Neural progenitor cell (in vitro differentiated cells): ENCODE measurements at regions not wholly inside any gene's neighbourhood (a gene's known extent, or its start where the extent isn't known, plus 50 kb on each side); places are given as distances from the start of the nearest gene placed in this dataset.

Experiments
- DNase-seq: peaks from one replicate; pipeline ENCODE4 v3.0.0-alpha.2; 2016; ENCODE audit warnings: low spot score
- H2AFZ ChIP-seq: fragments of 200-600 bp; sonication (generic); replicated peaks from 2 replicates; pipeline ENCODE4 v1.6.1; 2016; ENCODE audit warnings: antibody characterized with exemption
- H3F3A ChIP-seq: fragments of 200-600 bp; sonication (generic); 2 replicates; pipeline ENCODE4 v1.6.1; 2016; ENCODE audit warnings: antibody characterized with exemption, low read depth
- H3K27ac ChIP-seq: fragments of 200-600 bp; sonication (generic); 2 replicates; pipeline ENCODE4 v1.5.1; 2016; ENCODE audit warnings: mild to moderate bottlenecking
- H3K27me3 ChIP-seq: fragments of 200-600 bp; sonication (generic); 2 replicates; pipeline ENCODE4 v1.6.1; 2016; ENCODE audit warnings: mild to moderate bottlenecking, moderate library complexity
- H3K36me3 ChIP-seq: fragments of 200-600 bp; sonication (generic); 2 replicates; pipeline ENCODE4 v1.5.1; 2016
- H3K4me1 ChIP-seq: fragments of 200-600 bp; sonication (generic); 2 replicates; pipeline ENCODE4 v1.6.1; 2016; ENCODE audit warnings: mixed run types
- H3K4me2 ChIP-seq: fragments of 200-600 bp; sonication (generic); 2 replicates; pipeline ENCODE4 v1.6.1; 2016
- H3K4me3 ChIP-seq: fragments of 200-600 bp; sonication (generic); 2 replicates; pipeline ENCODE4 v1.5.1; 2016
- H3K79me2 ChIP-seq: fragments of 200-600 bp; sonication (generic); 2 replicates; pipeline ENCODE4 v1.6.1; 2016; ENCODE audit warnings: low read depth
- H3K9ac ChIP-seq: fragments of 200-600 bp; sonication (generic); 2 replicates; pipeline ENCODE4 v1.6.1; 2016
- H3K9me3 ChIP-seq: fragments of 200-600 bp; sonication (generic); 2 replicates; pipeline ENCODE4 v1.5.1; 2016; ENCODE audit warnings: low read depth
- H4K20me1 ChIP-seq: fragments of 200-600 bp; sonication (generic); 2 replicates; pipeline ENCODE4 v1.6.1; 2016; ENCODE audit warnings: low read depth
- H3K27ac Mint-ChIP-seq: 3 replicates; pipeline ENCODE4 v1.8.0; 2021; ENCODE audit warnings: mixed read lengths
- H3K27me3 Mint-ChIP-seq: 2 replicates; pipeline ENCODE4 v1.8.0; 2022; ENCODE audit warnings: low read depth, mild to moderate bottlenecking, inconsistent platforms, moderate library complexity, mixed read lengths; ENCODE audit not compliant: insufficient read depth
- H3K36me3 Mint-ChIP-seq: 3 replicates; pipeline ENCODE4 v1.8.0; 2021; ENCODE audit warnings: mixed read lengths
- H3K4me1 Mint-ChIP-seq: 3 replicates; pipeline ENCODE4 v1.8.0; 2021; ENCODE audit warnings: mixed read lengths
- H3K4me3 Mint-ChIP-seq: 3 replicates; pipeline ENCODE4 v1.8.0; 2021; ENCODE audit warnings: mild to moderate bottlenecking, moderate library complexity, mixed read lengths
- H3K9me3 Mint-ChIP-seq: 3 replicates; pipeline ENCODE4 v1.8.0; 2020; ENCODE audit warnings: mixed read lengths
- CTCF ChIP-seq: fragments of 200-600 bp; sonication (generic); IDR thresholded peaks from 2 replicates; pipeline ENCODE4 v1.5.1; 2017; ENCODE audit warnings: antibody characterized with exemption, mild to moderate bottlenecking
- EZH2 ChIP-seq: fragments of 200-600 bp; sonication (generic); IDR thresholded peaks from 2 replicates; pipeline ENCODE4 v1.6.1; 2017; ENCODE audit warnings: antibody characterized with exemption, mild to moderate bottlenecking, moderate library complexity
- EZH2phosphoT487 ChIP-seq: fragments of 200-600 bp; sonication (generic); IDR thresholded peaks from 2 replicates; pipeline ENCODE4 v1.6.1; 2017; ENCODE audit warnings: antibody characterized with exemption

- Mint-ChIP-seq H3K9me3 (no peaks in the 10 kb centered on the region), H3K36me3 (no peaks in the 10 kb centered on the region)
Measured at GRCh38 chr7:142414135-142414534, 156.3 kb upstream of the PRSS58 start.

GRCh38 chr7:142413280-142414000, 155.6 kb upstream of the PRSS58 start:
- TF ChIP-seq EZH2phosphoT487 (no peak), CTCF (no peak), EZH2 (no peak)
- no peaks in the 10 kb centered on the region for H4K20me1 ChIP-seq
- no peaks in the 10 kb centered on the region for H3K9me3 ChIP-seq
- no peaks in the 10 kb centered on the region for H3K27me3 ChIP-seq
- Mint-ChIP-seq H3K36me3 (no peaks in the 10 kb centered on the region), H3K9me3 (no peaks in the 10 kb centered on the region), H3K4me1 (no peaks in the 10 kb centered on the region), H3K4me3 (no peak overlapping the region), H3K27me3 (peaks cover 4% of the 10 kb centered on the region), H3K27ac (no peak overlapping the region)
- H3K4me3 ChIP-seq = no peak overlapping the region
- H3K4me2 ChIP-seq = no peak overlapping the region
- H3K4me1 ChIP-seq = no peaks in the 10 kb centered on the region
- H2AFZ ChIP-seq = no peak overlapping the region
- H3K9ac ChIP-seq = no peak overlapping the region
- no peaks in the 10 kb centered on the region for H3K79me2 ChIP-seq
- H3K36me3 ChIP-seq = no peaks in the 10 kb centered on the region
- DNase-seq = no peak
- H3K27ac ChIP-seq = no peak overlapping the region
- no peaks in the 10 kb centered on the region for H3F3A ChIP-seq

More at GRCh38 chr7:142414135-142414534, 156.3 kb upstream of the PRSS58 start:
- Histone ChIP-seq H3K79me2 (no peaks in the 10 kb centered on the region), H3K9ac (no peak overlapping the region), H3K9me3 (no peaks in the 10 kb centered on the region), H3K4me2 (no peak overlapping the region), H3K4me1 (no peaks in the 10 kb centered on the region), H3K27me3 (no peaks in the 10 kb centered on the region), H3F3A (no peaks in the 10 kb centered on the region), H3K27ac (no peak overlapping the region), H3K36me3 (no peaks in the 10 kb centered on the region), H2AFZ (no peak overlapping the region), H3K4me3 (no peak overlapping the region), H4K20me1 (no peaks in the 10 kb centered on the region)
- Mint-ChIP-seq H3K27me3 (peaks cover 4% of the 10 kb centered on the region), H3K4me3 (no peak overlapping the region), H3K27ac (no peak overlapping the region), H3K4me1 (no peaks in the 10 kb centered on the region)
- no peak for DNase-seq
- no peak for TF ChIP-seq EZH2
- no peak for TF ChIP-seq EZH2phosphoT487
- TF ChIP-seq CTCF = no peak

GRCh38 chr7:142412551-142413193, 154.8 kb upstream of the PRSS58 start:
- TF ChIP-seq EZH2 = no peak
- peak; percentile 81 for TF ChIP-seq CTCF
- Mint-ChIP-seq H3K9me3 (no peaks in the 10 kb centered on the region), H3K36me3 (no peaks in the 10 kb centered on the region), H3K4me3 (no peak overlapping the region), H3K27me3 (peaks cover 2% of the 10 kb centered on the region), H3K4me1 (no peaks in the 10 kb centered on the region), H3K27ac (no peak overlapping the region)
- peak; percentile 74 for DNase-seq
- Histone ChIP-seq H3K36me3 (no peaks in the 10 kb centered on the region), H3K79me2 (no peaks in the 10 kb centered on the region), H3K4me2 (no peak overlapping the region), H2AFZ (peak overlapping the region; percentile 79), H4K20me1 (no peaks in the 10 kb centered on the region), H3K27ac (no peak overlapping the region), H3K9ac (no peak overlapping the region), H3K9me3 (no peaks in the 10 kb centered on the region), H3K4me1 (no peaks in the 10 kb centered on the region), H3K4me3 (no peak overlapping the region), H3F3A (no peaks in the 10 kb centered on the region), H3K27me3 (no peaks in the 10 kb centered on the region)
